SU-DHL-6 (cell line): ENCODE measurements at regions not wholly inside any gene's neighbourhood (a gene's known extent, or its start where the extent isn't known, plus 50 kb on each side); places are given as distances from the start of the nearest gene placed in this dataset.

Source experiments
- H2AFZ ChIP-seq: fragments of 200-600 bp; sonication (generic); 2 replicates; pipeline ENCODE4 v1.6.1; 2014; ENCODE audit warnings: low read depth, mild to moderate bottlenecking, moderate library complexity, mixed read lengths, antibody characterized with exemption, low read length; ENCODE audit not compliant: severe bottlenecking
- H3F3A ChIP-seq: fragments of 200-600 bp; shearing (Covaris generic); 2 replicates; pipeline ENCODE4 v1.6.0; 2016; ENCODE audit warnings: antibody characterized with exemption, mild to moderate bottlenecking; ENCODE audit not compliant: insufficient read depth
- H3K27ac ChIP-seq: fragments of 200-600 bp; sonication (generic); 2 replicates; pipeline ENCODE4 v1.5.1; 2016; ENCODE audit warnings: low read depth, mild to moderate bottlenecking, low read length, moderate library complexity, mixed read lengths
- H3K27me3 ChIP-seq: fragments of 200-600 bp; sonication (generic), shearing (Covaris generic); 2 replicates; pipeline ENCODE4 v1.6.0; 2014; ENCODE audit warnings: mild to moderate bottlenecking, low read length
- H3K36me3 ChIP-seq: fragments of 200-600 bp; sonication (generic); 2 replicates; pipeline ENCODE4 v1.6.1; 2014; ENCODE audit warnings: mild to moderate bottlenecking, low read length, mixed read lengths
- H3K4me2 ChIP-seq: fragments of 300-600, 200-600 bp; shearing (Covaris generic), sonication (generic); 2 replicates; pipeline ENCODE4 v1.6.0; 2014; ENCODE audit warnings: low read length, low read depth, mild to moderate bottlenecking; ENCODE audit not compliant: poor library complexity, severe bottlenecking
- H3K4me3 ChIP-seq: fragments of 200-600 bp; sonication (generic); 2 replicates; pipeline ENCODE4 v1.5.1; 2014; ENCODE audit warnings: antibody characterized with exemption, low read length, mild to moderate bottlenecking, mixed read lengths; ENCODE audit not compliant: insufficient read depth, poor library complexity, severe bottlenecking
- H3K79me2 ChIP-seq: fragments of 200-600 bp; sonication (generic); 2 replicates; pipeline ENCODE4 v1.6.1; 2014; ENCODE audit warnings: mild to moderate bottlenecking, low read length, moderate library complexity; ENCODE audit not compliant: insufficient read depth
- H3K9ac ChIP-seq: fragments of 200-600 bp; sonication (generic); 2 replicates; pipeline ENCODE4 v1.7.0; 2014; ENCODE audit warnings: mild to moderate bottlenecking, low read length
- H3K9me2 ChIP-seq: fragments of 200-600 bp; sonication (generic); replicated peaks from 2 replicates; pipeline ENCODE4 v1.6.1; 2014; ENCODE audit warnings: low read length; ENCODE audit not compliant: insufficient read depth
- H3K9me3 ChIP-seq: fragments of 200-600 bp; sonication (generic); 2 replicates; pipeline ENCODE4 v1.6.1; 2014; ENCODE audit warnings: low read length, mixed read lengths; ENCODE audit not compliant: insufficient read depth
- H4K20me1 ChIP-seq: fragments of 200-600 bp; sonication (generic); 2 replicates; pipeline ENCODE4 v1.6.1; 2014; ENCODE audit warnings: low read depth, mild to moderate bottlenecking, antibody characterized with exemption, low read length, moderate library complexity, mixed read lengths
- EZH2phosphoT487 ChIP-seq: fragments of 200-600 bp; sonication (generic), shearing (Covaris generic); conservative IDR thresholded peaks from 2 replicates; pipeline ENCODE4 v1.6.1; 2018; ENCODE audit warnings: mild to moderate bottlenecking, antibody characterized with exemption, low read length, moderate library complexity, mixed read lengths
- TF ChIP-seq, protein P1 (sequence below): fragments of 200-600 bp; sonication (generic); IDR thresholded peaks from one replicate; pipeline ENCODE4 v1.5.1; 2017; ENCODE audit warnings: antibody characterized with exemption, mild to moderate bottlenecking, low read length, moderate library complexity; ENCODE audit not compliant: insufficient read depth, poor library complexity, severe bottlenecking

DNA sequence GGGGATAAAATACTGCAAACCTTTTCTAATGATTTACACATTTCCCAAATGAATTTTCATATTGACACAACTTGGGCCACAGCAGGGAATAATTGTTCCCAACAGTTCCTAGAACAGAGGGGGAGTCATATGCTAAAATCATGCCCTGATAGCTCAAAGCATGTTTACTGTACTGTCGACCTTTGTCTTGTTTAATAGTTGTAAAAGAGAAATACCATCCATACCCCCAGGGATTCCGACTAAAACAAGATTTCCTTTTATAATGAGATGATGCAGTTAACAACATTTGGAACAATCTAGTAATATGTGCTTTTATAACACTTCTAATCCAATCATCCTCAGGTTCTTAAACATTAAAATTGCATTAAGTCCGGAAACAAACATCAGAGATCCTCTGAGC lies 759.7 kb downstream of the OLFM4 start:
- Histone ChIP-seq H3K9me2 (no peaks in the 10 kb centered on the region), H3K27ac (no peak overlapping the region), H3F3A (no peaks in the 10 kb centered on the region), H3K9me3 (0 out of 2 replicates have a peak, but pooled peaks cover 1% of the 10 kb centered on the region), H4K20me1 (no peaks in the 10 kb centered on the region), H3K9ac (no peak overlapping the region), H3K4me3 (no peak overlapping the region), H3K27me3 (no peaks in the 10 kb centered on the region), H3K4me2 (no peak overlapping the region), H3K79me2 (no peaks in the 10 kb centered on the region), H3K36me3 (no peaks in the 10 kb centered on the region), H2AFZ (no peak overlapping the region)
- no peak for TF ChIP-seq EZH2phosphoT487
- TF ChIP-seq, protein P1, sequence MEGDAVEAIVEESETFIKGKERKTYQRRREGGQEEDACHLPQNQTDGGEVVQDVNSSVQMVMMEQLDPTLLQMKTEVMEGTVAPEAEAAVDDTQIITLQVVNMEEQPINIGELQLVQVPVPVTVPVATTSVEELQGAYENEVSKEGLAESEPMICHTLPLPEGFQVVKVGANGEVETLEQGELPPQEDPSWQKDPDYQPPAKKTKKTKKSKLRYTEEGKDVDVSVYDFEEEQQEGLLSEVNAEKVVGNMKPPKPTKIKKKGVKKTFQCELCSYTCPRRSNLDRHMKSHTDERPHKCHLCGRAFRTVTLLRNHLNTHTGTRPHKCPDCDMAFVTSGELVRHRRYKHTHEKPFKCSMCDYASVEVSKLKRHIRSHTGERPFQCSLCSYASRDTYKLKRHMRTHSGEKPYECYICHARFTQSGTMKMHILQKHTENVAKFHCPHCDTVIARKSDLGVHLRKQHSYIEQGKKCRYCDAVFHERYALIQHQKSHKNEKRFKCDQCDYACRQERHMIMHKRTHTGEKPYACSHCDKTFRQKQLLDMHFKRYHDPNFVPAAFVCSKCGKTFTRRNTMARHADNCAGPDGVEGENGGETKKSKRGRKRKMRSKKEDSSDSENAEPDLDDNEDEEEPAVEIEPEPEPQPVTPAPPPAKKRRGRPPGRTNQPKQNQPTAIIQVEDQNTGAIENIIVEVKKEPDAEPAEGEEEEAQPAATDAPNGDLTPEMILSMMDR = no peak

DNA sequence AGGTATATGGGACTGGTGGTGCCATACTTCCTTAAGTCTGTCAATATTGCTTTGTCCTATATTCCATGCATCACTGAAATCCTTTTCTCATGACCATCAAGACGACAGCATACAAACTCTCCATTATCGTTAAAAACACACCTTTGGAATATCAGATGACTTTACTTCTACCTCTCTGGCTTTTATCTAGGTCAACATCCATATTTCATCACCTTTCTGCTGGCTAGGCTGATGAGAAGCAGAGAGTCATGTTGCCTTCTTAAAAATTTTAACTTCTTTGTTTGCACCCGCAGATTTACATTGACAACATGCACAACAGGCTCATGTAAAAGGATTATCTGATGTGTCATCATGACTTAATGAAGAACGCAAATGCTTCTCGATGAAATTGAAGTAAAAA lies 771.4 kb downstream of the OLFM4 start:
- Histone ChIP-seq H4K20me1 (no peaks in the 10 kb centered on the region), H3K27me3 (no peaks in the 10 kb centered on the region), H3K79me2 (no peaks in the 10 kb centered on the region), H3K9me2 (no peaks in the 10 kb centered on the region), H3K36me3 (no peaks in the 10 kb centered on the region), H3F3A (no peaks in the 10 kb centered on the region), H3K9me3 (no peaks in the 10 kb centered on the region), H3K4me3 (no peak overlapping the region), H3K4me2 (no peak overlapping the region), H2AFZ (no peak overlapping the region), H3K9ac (no peak overlapping the region), H3K27ac (no peak overlapping the region)
- TF ChIP-seq EZH2phosphoT487 = no peak
- TF ChIP-seq, protein P1 = no peak

DNA sequence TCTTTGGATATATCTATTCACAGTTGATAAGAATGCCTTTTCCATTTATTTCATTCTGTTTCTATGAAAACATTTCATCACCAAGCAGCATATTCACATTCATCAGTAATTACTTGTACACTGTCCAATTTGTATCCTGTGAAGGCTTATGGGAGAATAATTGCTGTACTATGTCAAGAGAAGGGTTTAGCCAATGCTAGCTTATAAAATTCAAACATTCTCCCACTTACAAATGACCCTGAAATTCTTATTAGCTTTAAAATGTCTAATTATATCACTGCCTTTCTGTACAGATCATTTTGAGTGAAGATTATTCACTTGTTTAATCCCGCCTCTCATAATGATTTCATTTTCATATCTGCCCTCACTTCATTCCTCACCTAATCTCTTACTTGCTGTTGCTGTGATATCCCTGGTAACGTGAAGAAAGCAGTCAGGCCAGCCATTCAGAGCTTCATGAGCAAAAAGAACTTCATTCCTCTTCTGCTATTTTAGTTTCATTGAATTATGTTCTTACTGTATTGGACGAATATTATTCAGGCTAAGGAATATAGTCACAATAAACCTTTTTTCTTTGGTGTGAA lies 778.7 kb downstream of the OLFM4 start:
- H3K36me3 ChIP-seq = no peaks in the 10 kb centered on the region
- no peak overlapping the region for H3K27ac ChIP-seq
- H3F3A ChIP-seq = no peaks in the 10 kb centered on the region
- H3K9ac ChIP-seq = no peak overlapping the region
- no peak overlapping the region for H2AFZ ChIP-seq
- TF ChIP-seq, protein P1 = no peak
- no peak for TF ChIP-seq EZH2phosphoT487
- no peak overlapping the region for H3K4me3 ChIP-seq
- H3K4me2 ChIP-seq = no peak overlapping the region
- H3K79me2 ChIP-seq = no peaks in the 10 kb centered on the region
- no peaks in the 10 kb centered on the region for H3K9me2 ChIP-seq
- no peaks in the 10 kb centered on the region for H3K9me3 ChIP-seq
- H3K27me3 ChIP-seq = no peaks in the 10 kb centered on the region
- no peaks in the 10 kb centered on the region for H4K20me1 ChIP-seq
